ENCODE measurements at regions not wholly inside any gene's neighbourhood (a gene's known extent, or its start where the extent isn't known, plus 50 kb on each side); places are given as distances from the start of the nearest gene placed in this dataset.
A peak's percentile ranks its signal among the peaks of the same experiment; 100 is the strongest.

DNA sequence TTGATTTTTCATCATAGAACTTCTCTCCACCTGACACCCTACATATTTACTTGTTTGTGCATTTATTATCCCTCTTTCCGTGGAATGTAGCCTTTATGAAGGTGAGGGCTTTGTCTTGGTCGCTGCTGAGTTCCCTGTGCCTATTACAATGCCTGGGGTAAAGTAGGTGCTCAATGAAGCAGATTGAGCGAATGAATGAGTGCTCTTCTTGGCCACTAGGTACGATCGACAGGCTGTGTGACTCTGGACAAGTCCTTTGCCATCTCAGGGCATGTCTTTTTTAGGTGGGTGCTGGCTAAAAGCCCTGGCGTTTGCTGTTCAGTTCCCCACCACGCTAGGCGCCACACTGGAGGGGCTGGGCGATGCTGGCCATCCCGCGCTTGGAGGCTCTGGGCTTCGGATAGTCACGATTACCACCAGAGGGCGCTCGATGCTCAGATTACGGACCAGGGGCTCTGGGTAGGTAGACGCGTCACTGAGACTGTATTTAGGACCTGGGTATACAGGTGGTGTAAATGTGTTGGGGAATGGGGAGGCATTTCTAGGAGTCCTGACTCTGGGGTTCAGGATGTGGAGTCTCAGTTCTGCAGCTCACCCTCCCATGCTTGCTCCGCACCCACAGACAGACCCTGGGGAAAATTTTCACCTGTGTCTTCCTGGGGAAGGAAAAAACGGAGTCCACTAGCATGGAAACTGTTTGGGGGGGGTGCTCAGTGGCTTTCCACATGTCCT, 71.0 kb upstream of the CSF3R start:
- peaks cover 4 to 5% of the 10 kb centered on the region in 2 donors for H3K4me1 Mint-ChIP-seq
- Histone ChIP-seq H3K27me3 (ENCODE audit: control insufficient read depth, insufficient read depth, low read length) (peaks cover 7% of the 10 kb centered on the region), H3K27ac (ENCODE audit: low read length) (no peak overlapping the region), H3K9me3 (ENCODE audit: control insufficient read depth, insufficient read depth, low read length) (no peaks in the 10 kb centered on the region), H3K4me1 (ENCODE audit: control insufficient read depth, insufficient read depth, low read length) (no peaks in the 10 kb centered on the region), H3K4me3 (ENCODE audit: low read length) (no peak overlapping the region), H3K36me3 (ENCODE audit: control insufficient read depth, insufficient read depth, low read length) (no peaks in the 10 kb centered on the region)
- peaks cover 32 to 51% of the 10 kb centered on the region in 2 donors for H3K27me3 Mint-ChIP-seq (ENCODE audit: low read depth in 2 of 2)
- intact Hi-C loops (cut with micrococcal nuclease): no loop called here
- DNase-seq (peak; percentile 53 to 77), ATAC-seq (peak in 2 of 3 donors; percentile 65 to 78)
- peak; percentile 71 for TF ChIP-seq CTCF (IDR thresholded peaks at IDR 0.05)
- H3K9me3 Mint-ChIP-seq: no peaks in the 10 kb centered on the region
- no peak overlapping the region for H3K27ac Mint-ChIP-seq
- no peaks in the 10 kb centered on the region for H3K36me3 Mint-ChIP-seq
- H3K4me3 Mint-ChIP-seq: no peak overlapping the region
- WGBS (ENCODE audit: insufficient coverage): 19% methylated on average over 20 of the region's 20 CpGs

DNA sequence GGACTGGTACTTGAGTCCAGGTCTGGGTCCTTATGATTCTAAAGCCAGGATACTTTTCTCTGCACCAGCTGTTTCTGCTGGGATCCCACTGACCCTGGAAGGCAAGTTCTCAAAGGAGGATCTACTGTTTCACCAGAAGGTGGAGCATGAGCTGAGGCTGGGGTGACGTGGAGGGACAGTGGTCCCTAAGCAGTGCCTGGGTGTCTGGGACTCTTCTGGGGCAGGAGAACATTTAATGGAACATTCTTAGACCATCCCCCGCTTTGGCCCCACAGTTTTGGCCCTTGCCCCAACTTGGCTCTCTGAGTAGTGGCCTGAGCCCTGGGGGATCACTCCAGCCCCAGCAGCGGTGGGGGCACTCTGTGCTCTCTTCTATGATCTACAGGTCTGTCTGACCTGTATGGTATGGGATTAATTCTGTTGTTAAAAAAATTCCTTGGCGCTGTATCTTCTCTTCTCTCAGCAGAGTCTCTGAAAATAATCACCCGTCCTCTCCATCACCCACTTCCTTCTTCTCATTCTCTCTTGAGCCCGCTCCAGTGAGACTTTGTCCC, 60.3 kb upstream of the CSF3R start:
- ATAC-seq (no peak), DNase-seq (no peak)
- H3K4me1 Mint-ChIP-seq: no peaks in the 10 kb centered on the region
- H3K9me3 Mint-ChIP-seq: no peaks in the 10 kb centered on the region
- H3K4me1 ChIP-seq (ENCODE audit: control insufficient read depth, insufficient read depth, low read length): no peaks in the 10 kb centered on the region
- H3K4me3 ChIP-seq (ENCODE audit: low read length): no peak overlapping the region
- no peaks in the 10 kb centered on the region for H3K36me3 Mint-ChIP-seq
- TF ChIP-seq CTCF (IDR thresholded peaks at IDR 0.05): no peak
- H3K4me3 Mint-ChIP-seq: no peak overlapping the region
- H3K36me3 ChIP-seq (ENCODE audit: control insufficient read depth, insufficient read depth, low read length): no peaks in the 10 kb centered on the region
- peaks cover 10 to 31% of the 10 kb centered on the region in 2 donors for H3K27me3 Mint-ChIP-seq (ENCODE audit: low read depth in 2 of 2)
- 55% methylated on average over 6 of the region's 6 CpGs for WGBS (ENCODE audit: insufficient coverage)
- intact Hi-C loops (cut with micrococcal nuclease): no loop called here
- H3K9me3 ChIP-seq (ENCODE audit: control insufficient read depth, insufficient read depth, low read length): no peaks in the 10 kb centered on the region
- peaks cover 2% of the 10 kb centered on the region for H3K27me3 ChIP-seq (ENCODE audit: control insufficient read depth, insufficient read depth, low read length)
- no peak overlapping the region for H3K27ac ChIP-seq (ENCODE audit: low read length)
- no peak overlapping the region for H3K27ac Mint-ChIP-seq

GRCh38 chr1:36542024-36542961, 59.6 kb upstream of the CSF3R start:
- no peaks in the 10 kb centered on the region for H3K4me1 ChIP-seq (ENCODE audit: control insufficient read depth, insufficient read depth, low read length)
- no peak overlapping the region for H3K27ac Mint-ChIP-seq
- no peaks in the 10 kb centered on the region for H3K9me3 Mint-ChIP-seq
- TF ChIP-seq CTCF (IDR thresholded peaks at IDR 0.05): no peak
- H3K36me3 Mint-ChIP-seq: no peaks in the 10 kb centered on the region
- DNase-seq (no peak), ATAC-seq (no peak)
- no peaks in the 10 kb centered on the region for H3K9me3 ChIP-seq (ENCODE audit: control insufficient read depth, insufficient read depth, low read length)
- H3K4me3 Mint-ChIP-seq: no peak overlapping the region
- 59% methylated on average over 13 of the region's 13 CpGs for WGBS (ENCODE audit: insufficient coverage)
- H3K4me1 Mint-ChIP-seq: no peaks in the 10 kb centered on the region
- peaks cover 10 to 35% of the 10 kb centered on the region in 2 donors for H3K27me3 Mint-ChIP-seq (ENCODE audit: low read depth in 2 of 2)
- intact Hi-C loops (cut with micrococcal nuclease): no loop called here
- no peak overlapping the region for H3K4me3 ChIP-seq (ENCODE audit: low read length)
- H3K36me3 ChIP-seq (ENCODE audit: control insufficient read depth, insufficient read depth, low read length): no peaks in the 10 kb centered on the region
- H3K27ac ChIP-seq (ENCODE audit: low read length): no peak overlapping the region
- peaks cover 2% of the 10 kb centered on the region for H3K27me3 ChIP-seq (ENCODE audit: control insufficient read depth, insufficient read depth, low read length)

Data from natural killer cell (primary cell).